ACHN (cell line): ENCODE measurements at regions not wholly inside any gene's neighbourhood (a gene's known extent, or its start where the extent isn't known, plus 50 kb on each side); places are given as distances from the start of the nearest gene placed in this dataset.
"Not testable (repeated sequence)": the region's sequence is repeated elsewhere in the genome, so short reads cannot be mapped to it uniquely, and the experiment has no call there.

Experiments used
- DNase-seq: peaks from one replicate; pipeline ENCODE4 v3.0.0-alpha.2; 2015
- in situ Hi-C: cut with HindIII; loops from 2 replicates; pipeline ENCODE4 v1.10.0; 2017; ENCODE audit warnings: low sequenced_read_pairs, low pct_ligation_motif_present, low pct_unique_long_range_greater_than_20kb

- no peak for DNase-seq
- in situ Hi-C loops = no loop called here
These were observed 198.4 kb downstream of the COPRS start for GRCh38 chr17:31660684-31661083.

GRCh38 chr17:31657876-31658275 is 201.2 kb downstream of the COPRS start:
- no peak for DNase-seq
- in situ Hi-C loops = no loop called here

- in situ Hi-C loops = no loop called here
- DNase-seq = no peak
These were observed 204.1 kb downstream of the COPRS start for GRCh38 chr17:31654936-31655335.

- no peak for DNase-seq
- in situ Hi-C loops = no loop called here
These were observed 205.4 kb downstream of the COPRS start for GRCh38 chr17:31653691-31654090.

GRCh38 chr17:31650756-31651520 is 208.1 kb downstream of the COPRS start:
- DNase-seq = no peak
- in situ Hi-C loops = no loop called here

GRCh38 chr17:31649302-31649701 is 209.7 kb downstream of the COPRS start:
- in situ Hi-C loops = no loop called here
- no peak for DNase-seq

GRCh38 chr17:31647661-31648060 is 211.4 kb downstream of the COPRS start:
- no peak for DNase-seq
- in situ Hi-C loops = no loop called here

- no peak for DNase-seq
- in situ Hi-C loops = no loop called here
These were observed 212.4 kb downstream of the COPRS start for GRCh38 chr17:31646642-31647041.

- in situ Hi-C loops = no loop called here
- no peak for DNase-seq
These were observed 213.7 kb downstream of the COPRS start for GRCh38 chr17:31645351-31645750.

GRCh38 chr17:31631766-31632165 is 227.3 kb downstream of the COPRS start:
- in situ Hi-C loops = no loop called here
- no peak for DNase-seq

- DNase-seq, in situ Hi-C loops: not testable (repeated sequence)
These were observed 228.2 kb downstream of the COPRS start for GRCh38 chr17:31630866-31631265.

GRCh38 chr17:31629696-31630470 is 229.2 kb downstream of the COPRS start:
- in situ Hi-C loops = no loop called here

GRCh38 chr17:31627960-31628359 is 231.1 kb downstream of the COPRS start:
- no peak for DNase-seq
- in situ Hi-C loops = no loop called here

More at GRCh38 chr17:31629696-31630470, 229.2 kb downstream of the COPRS start:
- no peak for DNase-seq

GRCh38 chr17:31623990-31624389 is 232.5 kb downstream of the RAB11FIP4 start:
- DNase-seq = no peak
- in situ Hi-C loops = no loop called here

GRCh38 chr17:31622500-31622899 is 231.0 kb downstream of the RAB11FIP4 start:
- no peak for DNase-seq
- in situ Hi-C loops = no loop called here

- in situ Hi-C loops = no loop called here
- no peak for DNase-seq
These were observed 230.1 kb downstream of the RAB11FIP4 start for GRCh38 chr17:31621566-31621965.

GRCh38 chr17:31611053-31611452 is 219.6 kb downstream of the RAB11FIP4 start:
- in situ Hi-C loops, DNase-seq: not testable (repeated sequence)

GRCh38 chr17:31609996-31610910 is 218.8 kb downstream of the RAB11FIP4 start:
- no peak for DNase-seq
- in situ Hi-C loops = no loop called here

GRCh38 chr17:31609331-31609730 is 217.9 kb downstream of the RAB11FIP4 start:
- no peak for DNase-seq
- in situ Hi-C loops = no loop called here
